ENCODE measurements at regions not wholly inside any gene's neighbourhood (a gene's known extent, or its start where the extent isn't known, plus 50 kb on each side); places are given as distances from the start of the nearest gene placed in this dataset.
"Not testable (repeated sequence)": the region's sequence is repeated elsewhere in the genome, so short reads cannot be mapped to it uniquely, and the experiment has no call there.

- not testable (repeated sequence) for TF ChIP-seq POLR2AphosphoS5 (IDR thresholded peaks at IDR 0.05; ENCODE audit: low read depth, low read length); NRF1 (IDR thresholded peaks at IDR 0.05; ENCODE audit: low read depth, low read length); CBX8 (IDR thresholded peaks at IDR 0.05; ENCODE audit: borderline replicate concordance, low read depth, low read length); EGR1 (IDR thresholded peaks at IDR 0.05; ENCODE audit: borderline replicate concordance, low read depth, low read length); BRCA1 (IDR thresholded peaks at IDR 0.05; ENCODE audit: low read depth, low read length); TAF1 (IDR thresholded peaks at IDR 0.05; ENCODE audit: low read depth, low read length); CTCF (IDR thresholded peaks at IDR 0.05; ENCODE audit: control extremely low read depth in 1 of 3, insufficient read depth in 1 of 3, low read depth in 1 of 3, low read length in 3 of 3); KDM1A (IDR thresholded peaks at IDR 0.05; ENCODE audit: borderline replicate concordance, low read length); MAFK (IDR thresholded peaks at IDR 0.05; ENCODE audit: low read depth, low read length); EP300 (IDR thresholded peaks at IDR 0.05; ENCODE audit: borderline replicate concordance in 1 of 2, low read depth in 2 of 2, low read length in 2 of 2); RAD21 (IDR thresholded peaks at IDR 0.05 in 1 of 2, conservative IDR thresholded peaks at IDR 0.05 in 1 of 2; ENCODE audit: low read depth in 2 of 2, low read length in 2 of 2); SP1 (IDR thresholded peaks at IDR 0.05; ENCODE audit: low read depth, low read length)
Observed at GRCh38 chr21:9040406-9040805, 1481.0 kb upstream of the TPTE start.

All from H1 (cell line).